ENCODE measurements at regions not wholly inside any gene's neighbourhood (a gene's known extent, or its start where the extent isn't known, plus 50 kb on each side); places are given as distances from the start of the nearest gene placed in this dataset.
"Not testable (repeated sequence)": the region's sequence is repeated elsewhere in the genome, so short reads cannot be mapped to it uniquely, and the experiment has no call there.

GRCh38 chr12:9308745-9309144 is 100.5 kb upstream of the PZP start:
- not testable (repeated sequence) for DNase-seq (ENCODE audit: low read depth)

- DNase-seq (ENCODE audit: low read depth), result not testable (repeated sequence)
Observed at GRCh38 chr12:9308163-9308562, 100.0 kb upstream of the PZP start.

- not testable (repeated sequence) for DNase-seq (ENCODE audit: low read depth)
Observed at GRCh38 chr12:9307255-9307654, 99.1 kb upstream of the PZP start.

- DNase-seq (ENCODE audit: low read depth), result not testable (repeated sequence)
Observed at GRCh38 chr12:9306004-9306403, 97.8 kb upstream of the PZP start.

DNA sequence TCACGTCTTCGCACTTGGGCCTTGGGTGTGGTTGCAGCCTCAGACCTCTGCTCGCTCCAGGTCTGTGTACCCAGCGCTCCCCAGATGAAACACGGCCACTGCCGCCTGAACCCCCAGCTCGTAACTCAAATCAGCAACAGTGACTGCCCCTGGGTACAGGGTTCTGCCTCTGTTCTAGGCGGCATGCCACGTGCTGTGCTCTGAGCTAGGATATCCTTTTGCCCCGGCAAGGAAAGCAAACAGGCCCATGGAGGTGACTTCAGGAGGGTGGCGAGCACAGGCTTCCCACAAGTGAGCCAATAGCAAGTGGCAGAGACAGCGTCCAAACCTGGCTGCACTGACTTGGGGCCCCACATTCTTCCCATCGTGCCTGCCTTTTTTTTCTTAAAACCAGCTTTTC is 96.3 kb upstream of the PZP start:
- not testable (repeated sequence) for DNase-seq (ENCODE audit: low read depth)

- not testable (repeated sequence) for DNase-seq (ENCODE audit: low read depth)
Observed at GRCh38 chr12:9295872-9296271, 87.7 kb upstream of the PZP start.

GRCh38 chr12:9294072-9294620 is 86.0 kb upstream of the PZP start:
- DNase-seq (ENCODE audit: low read depth), result not testable (repeated sequence)

DNA sequence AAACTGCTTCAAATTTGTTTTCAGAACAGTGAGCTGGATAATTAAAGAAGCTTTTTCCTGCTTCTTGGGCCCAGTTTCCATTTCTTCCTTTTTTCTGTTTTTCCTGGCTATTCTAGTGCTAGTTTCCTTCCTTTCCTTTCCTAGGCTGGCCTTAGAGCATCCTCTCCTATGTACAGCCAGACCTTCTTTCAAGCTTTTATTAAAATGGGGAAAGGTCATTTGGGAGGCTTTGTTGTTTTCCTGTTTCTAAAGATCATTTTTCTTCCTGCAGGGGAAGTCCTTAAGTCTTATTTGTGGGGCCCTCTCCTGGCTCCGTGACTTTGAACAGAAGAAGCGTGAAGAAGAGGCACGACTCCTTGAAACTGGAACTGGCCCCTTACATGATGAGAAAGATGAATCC is 85.2 kb upstream of the PZP start:
- DNase-seq (ENCODE audit: low read depth), result not testable (repeated sequence)

DNA sequence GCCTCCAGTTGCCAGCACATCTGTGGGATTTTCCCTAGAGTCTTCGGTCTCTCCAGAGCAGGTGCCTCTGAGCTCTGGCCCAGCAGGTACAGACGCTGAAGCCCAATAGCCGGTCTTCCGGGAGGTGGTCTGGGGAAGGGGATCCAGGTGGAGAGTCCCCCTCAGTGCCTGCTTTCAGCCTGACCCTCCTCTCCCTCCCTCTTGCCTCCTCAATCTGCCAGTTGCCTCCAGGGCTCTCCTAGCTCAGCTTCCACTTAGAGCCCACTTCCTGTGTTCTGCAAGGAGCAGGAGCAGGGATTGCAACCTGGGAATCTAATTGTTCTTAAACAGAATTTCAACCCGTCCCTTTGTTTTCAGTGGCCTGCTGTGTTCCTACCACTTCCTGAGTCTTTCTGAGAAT is 81.8 kb upstream of the PZP start:
- DNase-seq (ENCODE audit: low read depth), result not testable (repeated sequence)

- not testable (repeated sequence) for DNase-seq (ENCODE audit: low read depth)
Observed at GRCh38 chr12:9284724-9285123, 76.5 kb upstream of the PZP start.

GRCh38 chr12:9284197-9284596 is 76.0 kb upstream of the PZP start:
- not testable (repeated sequence) for DNase-seq (ENCODE audit: low read depth)

- peak; percentile 78 for DNase-seq (ENCODE audit: low read depth)
Observed at GRCh38 chr12:9283346-9284095, 75.3 kb upstream of the PZP start.

- no peak for DNase-seq (ENCODE audit: low read depth)
Observed at GRCh38 chr12:9276990-9277389, 68.8 kb upstream of the PZP start.

- DNase-seq (ENCODE audit: low read depth), result no peak
Observed at GRCh38 chr12:9273276-9273675, 65.1 kb upstream of the PZP start.

DNA sequence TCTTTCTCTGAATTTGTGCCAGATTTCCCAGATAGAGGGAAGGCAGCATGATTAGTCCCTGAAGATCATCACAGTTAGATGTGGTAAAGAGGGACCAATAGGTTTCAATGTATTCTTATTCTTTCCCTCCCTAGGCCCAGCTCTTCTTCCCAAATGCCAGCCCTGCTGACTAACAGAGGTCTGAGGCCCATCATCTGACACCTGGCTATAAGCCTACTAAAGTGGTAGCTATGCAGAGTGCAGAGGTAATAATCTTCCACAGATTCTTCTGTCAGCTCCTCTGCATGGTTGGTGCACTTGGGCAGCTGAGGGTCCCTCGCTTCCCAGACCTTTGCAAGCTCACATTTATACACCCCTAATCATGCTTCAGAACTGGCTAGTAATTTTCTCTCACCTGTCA is 63.7 kb upstream of the PZP start:
- no peak for DNase-seq (ENCODE audit: low read depth)

GRCh38 chr12:9264546-9264945 is 56.4 kb upstream of the PZP start:
- DNase-seq (ENCODE audit: low read depth), result no peak

DNA sequence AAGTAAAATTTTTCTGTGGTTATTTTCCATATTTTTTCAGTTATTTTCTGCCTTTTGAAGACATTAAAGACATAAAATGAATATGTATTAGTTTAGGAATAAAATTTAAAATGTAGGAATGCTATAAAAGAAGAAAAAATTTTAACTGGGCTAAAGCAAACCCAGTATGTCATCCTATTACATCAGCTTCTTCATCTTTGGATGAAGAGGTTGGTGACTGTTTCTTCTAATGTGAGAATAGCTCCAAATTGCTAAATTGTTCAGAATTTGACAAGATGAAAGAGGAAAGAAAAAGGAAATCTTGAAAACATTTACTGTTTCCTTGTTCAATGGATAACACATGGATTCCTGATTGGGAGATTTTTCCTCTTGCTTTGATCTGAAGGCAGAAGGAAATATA is 52.7 kb upstream of the PZP start:
- no peak for DNase-seq (ENCODE audit: low read depth)

GRCh38 chr12:9258676-9259075 is 50.5 kb upstream of the PZP start:
- DNase-seq (ENCODE audit: low read depth), result no peak

All from T-helper 22 cell (primary cell).